ENCODE measurements at regions not wholly inside any gene's neighbourhood (a gene's known extent, or its start where the extent isn't known, plus 50 kb on each side); places are given as distances from the start of the nearest gene placed in this dataset.

DNA sequence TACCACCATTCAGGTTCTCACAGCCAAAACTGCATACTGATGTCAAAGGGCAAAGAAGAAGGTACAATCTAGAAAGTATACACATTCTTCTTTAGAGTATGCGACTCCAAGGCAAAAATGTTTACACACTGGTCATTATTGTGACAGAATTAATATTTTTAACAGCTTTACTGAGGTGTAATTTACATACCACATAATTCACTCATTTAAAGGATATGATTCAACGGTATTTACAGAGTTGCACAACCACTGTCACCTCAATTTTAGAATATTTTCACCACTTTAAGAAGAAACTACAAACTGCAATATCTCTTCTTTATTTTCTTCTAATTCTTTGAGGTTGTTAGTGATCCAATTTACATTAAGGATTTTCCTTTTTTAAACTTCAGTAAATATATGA is 325.4 kb upstream of the SMIM31 start:
- Histone ChIP-seq H3K23me2 (ENCODE audit: low read depth, low read length) (no peaks in the 10 kb centered on the region; the same call in 1 of the 2 replicates), H2BK12ac (ENCODE audit: low read depth, low read length) (no peak overlapping the region), H3K9ac (replicated peaks in 1 of 4; ENCODE audit: extremely low read depth in 1 of 4, low read depth in 3 of 4, low read length in 3 of 4) (no peak overlapping the region), H3K9me3 (ENCODE audit: insufficient read depth in 2 of 2, low read depth in 1 of 2, low read length in 1 of 2) (no peaks in the 10 kb centered on the region), H4K5ac (ENCODE audit: insufficient read length, low read depth, low read length) (no peak overlapping the region), H2BK15ac (ENCODE audit: low read length) (no peak overlapping the region), H2BK120ac (replicated peaks; ENCODE audit: low read depth, low read length) (no peak overlapping the region), H3K56ac (replicated peaks; ENCODE audit: insufficient read length, low read depth, low read length) (no peak overlapping the region), H3K4ac (replicated peaks; ENCODE audit: insufficient read length, low read depth, low read length) (no peak overlapping the region), H3K27me3 (replicated peaks in 1 of 4; ENCODE audit: control insufficient read depth in 3 of 4, extremely low read depth in 1 of 4, insufficient read depth in 3 of 4, low read length in 3 of 4) (no peaks in the 10 kb centered on the region), H3K4me3 (ENCODE audit: extremely low read depth in 1 of 4, insufficient read depth in 2 of 4, low read depth in 3 of 4, low read length in 4 of 4) (no peak overlapping the region), H3K23ac (ENCODE audit: insufficient read length) (no peak overlapping the region), H2BK20ac (ENCODE audit: low read length) (no peak overlapping the region), H2AFZ (ENCODE audit: low read length) (no peak overlapping the region), H4K20me1 (replicated peaks in 1 of 2; ENCODE audit: control insufficient read depth in 1 of 2, insufficient read depth in 2 of 2, low read length in 2 of 2) (no peaks in the 10 kb centered on the region), H4K8ac (ENCODE audit: extremely low read depth, insufficient read depth, low read length) (no peak overlapping the region), H3K4me2 (ENCODE audit: insufficient read depth in 1 of 2, low read depth in 2 of 2, low read length in 2 of 2) (no peak overlapping the region), H2AK5ac (ENCODE audit: low read depth, low read length) (no peak overlapping the region), H4K91ac (replicated peaks; ENCODE audit: insufficient read length, low read length) (no peak overlapping the region), H3K14ac (ENCODE audit: insufficient read length) (no peak overlapping the region), H3K4me1 (replicated peaks in 1 of 4; ENCODE audit: control insufficient read depth in 3 of 4, insufficient read depth in 4 of 4, low read length in 3 of 4) (no peaks in the 10 kb centered on the region), H3K79me2 (ENCODE audit: control insufficient read depth in 1 of 2, insufficient read depth in 2 of 2, low read length in 2 of 2) (no peaks in the 10 kb centered on the region), H3K36me3 (ENCODE audit: control insufficient read depth in 2 of 4, insufficient read depth in 4 of 4, low read length in 3 of 4) (no peaks in the 10 kb centered on the region), H3K79me1 (ENCODE audit: low read depth, low read length) (no peaks in the 10 kb centered on the region), H3K27ac (ENCODE audit: low read depth, low read length) (no peak overlapping the region), H3K18ac (ENCODE audit: extremely low read depth, low read length) (no peak overlapping the region), H2BK5ac (ENCODE audit: low read depth, low read length) (no peak overlapping the region)
- FAIRE-seq (no peak), DNase-seq (ENCODE audit: low read depth in 1 of 2, low spot score in 2 of 2) (no peak)
- 94% methylated on average over 2 of the region's 2 CpGs; no CpG with 5 or more reads in 1 of the 2 experiments for WGBS, 2 experiments (ENCODE audit: extremely low coverage in 1 of 2, insufficient coverage in 1 of 2, insufficient read length in 1 of 2, insufficient replicate concordance in 2 of 2, low coverage in 1 of 2, low lambda C conversion rate in 2 of 2, missing lambda C conversion rate in 1 of 2)
- ChIA-PET CTCF (ENCODE audit: partially characterized antibody) (no interaction called here), POLR2A (ENCODE audit: partially characterized antibody) (no interaction called here)
- TF ChIP-seq RAD21 (IDR thresholded peaks at IDR 0.05 in 1 of 2, conservative IDR thresholded peaks at IDR 0.05 in 1 of 2; ENCODE audit: low read depth in 2 of 2, low read length in 2 of 2) = no peak
- TF ChIP-seq NANOG (IDR thresholded peaks at IDR 0.05; ENCODE audit: insufficient read depth, low read depth, low read length, poor library complexity, severe bottlenecking) = no peak
- TF ChIP-seq CTBP2 (IDR thresholded peaks at IDR 0.05; ENCODE audit: borderline replicate concordance, insufficient read depth, insufficient read length, low read length) = no peak
- no peak for TF ChIP-seq SIN3A (conservative IDR thresholded peaks at IDR 0.05 in 1 of 2, IDR thresholded peaks at IDR 0.05 in 1 of 2; ENCODE audit: low read depth in 1 of 2, low read length in 2 of 2)
- no peak for TF ChIP-seq SAP30 (IDR thresholded peaks at IDR 0.05; ENCODE audit: insufficient read depth, insufficient replicate concordance, low read length)
- TF ChIP-seq YY1 (IDR thresholded peaks at IDR 0.05; ENCODE audit: low read depth, low read length) = no peak
- no peak for TF ChIP-seq TAF1 (IDR thresholded peaks at IDR 0.05; ENCODE audit: low read depth, low read length)

All from H1 (cell line).